Mesendoderm (in vitro differentiated cells): ENCODE measurements at regions not wholly inside any gene's neighbourhood (a gene's known extent, or its start where the extent isn't known, plus 50 kb on each side); places are given as distances from the start of the nearest gene placed in this dataset.
A peak's percentile ranks its signal among the peaks of the same experiment; 100 is the strongest.

Experiments used
- DNase-seq: peaks from one replicate; pipeline ENCODE4 v3.0.0; 2013
- H2AK5ac ChIP-seq: 2 replicates; pipeline ENCODE4 v1.6.1; 2013; ENCODE audit warnings: low read length, inconsistent platforms
- H2BK120ac ChIP-seq: 2 replicates; pipeline ENCODE4 v1.6.1; 2013; ENCODE audit warnings: low read depth, mild to moderate bottlenecking, low read length, moderate library complexity, mixed read lengths
- H2BK15ac ChIP-seq: replicated peaks from 2 replicates; pipeline ENCODE4 v1.6.1; 2013; ENCODE audit warnings: low read depth, mild to moderate bottlenecking, moderate library complexity
- H2BK5ac ChIP-seq: 2 replicates; pipeline ENCODE4 v1.6.1; 2013; ENCODE audit warnings: low read length, inconsistent platforms
- H3K18ac ChIP-seq: 2 replicates; pipeline ENCODE4 v1.6.1; 2013; ENCODE audit warnings: mild to moderate bottlenecking, low read length, mixed read lengths
- H3K23ac ChIP-seq: one replicate; pipeline ENCODE4 v1.6.1; 2013; ENCODE audit warnings: low read length
- H3K27ac ChIP-seq: 2 replicates; pipeline ENCODE4 v1.5.1; 2013; ENCODE audit warnings: low read depth, mild to moderate bottlenecking, inconsistent platforms, low read length, moderate library complexity
- H3K27me3 ChIP-seq: 2 replicates; pipeline ENCODE4 v1.6.1; 2013; ENCODE audit warnings: low read length, control low read depth, mild to moderate bottlenecking, inconsistent platforms; ENCODE audit not compliant: insufficient read depth, poor library complexity
- H3K36me3 ChIP-seq: 2 replicates; pipeline ENCODE4 v1.6.1; 2013; ENCODE audit warnings: low read length, inconsistent platforms; ENCODE audit not compliant: control insufficient read depth, insufficient read depth
- H3K4ac ChIP-seq: one replicate; pipeline ENCODE4 v1.6.1; 2013; ENCODE audit warnings: low read depth, mild to moderate bottlenecking, low read length, moderate library complexity
- H3K4me1 ChIP-seq: 2 replicates; pipeline ENCODE4 v1.6.1; 2013; ENCODE audit warnings: low read depth, low read length, inconsistent platforms; ENCODE audit not compliant: control insufficient read depth
- H3K4me2 ChIP-seq: 2 replicates; pipeline ENCODE4 v1.6.1; 2013; ENCODE audit warnings: low read length
- H3K4me3 ChIP-seq: 2 replicates; pipeline ENCODE4 v1.5.1; 2013; ENCODE audit warnings: mild to moderate bottlenecking, low read length
- H3K56ac ChIP-seq: one replicate; pipeline ENCODE4 v1.6.1; 2013; ENCODE audit warnings: low read length
- H3K79me1 ChIP-seq: 2 replicates; pipeline ENCODE4 v1.6.1; 2013; ENCODE audit warnings: low read length, inconsistent platforms
- H3K79me2 ChIP-seq: 2 replicates; pipeline ENCODE4 v1.6.1; 2013; ENCODE audit warnings: mild to moderate bottlenecking, low read length; ENCODE audit not compliant: control insufficient read depth, insufficient read depth
- H3K9ac ChIP-seq: 2 replicates; pipeline ENCODE4 v1.6.1; 2013; ENCODE audit warnings: low read length, inconsistent platforms
- H4K5ac ChIP-seq: one replicate; pipeline ENCODE4 v1.6.1; 2013; ENCODE audit warnings: low read length
- H4K8ac ChIP-seq: one replicate; pipeline ENCODE4 v1.6.1; 2013; ENCODE audit warnings: low read depth, mild to moderate bottlenecking, control low read depth, low read length, moderate library complexity
- WGBS: extraction: QIAGEN DNeasy Blood & Tissue Kit; methylation state at CpG from one replicate; pipeline ENCODE4 v1.1.7; 2013; ENCODE audit warnings: low lambda C conversion rate, missing lambda C conversion rate; ENCODE audit not compliant: insufficient coverage; ENCODE audit errors: extremely low coverage; 5-methylcytosine and 5-hydroxymethylcytosine counted together

DNA sequence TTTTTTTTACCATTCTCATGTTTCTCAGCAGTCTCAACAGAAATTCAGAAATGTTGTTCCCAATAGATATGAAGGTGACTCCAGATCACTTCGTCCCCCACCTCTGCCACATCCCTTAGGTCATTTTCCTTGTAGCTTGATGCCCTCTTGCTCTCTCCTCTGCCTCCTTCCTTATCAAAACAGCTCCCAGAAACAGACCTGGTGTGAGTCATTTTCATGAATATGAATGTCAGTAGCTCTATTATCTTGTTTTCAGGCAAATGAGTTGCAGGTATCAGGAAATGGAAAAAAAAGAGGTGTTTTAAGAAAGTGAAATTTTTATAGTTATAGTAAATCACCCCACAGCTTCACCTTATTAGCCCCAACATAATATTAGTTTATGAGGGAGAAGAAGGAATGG, 539.3 kb downstream of the SUCLA2 start:
- WGBS, result no CpG with 5 or more reads among the region's 1 CpG
- Histone ChIP-seq H2BK5ac (no peak overlapping the region), H3K18ac (no peak overlapping the region), H3K4me1 (no peaks in the 10 kb centered on the region), H3K4me3 (no peak overlapping the region), H3K79me1 (no peaks in the 10 kb centered on the region), H2AK5ac (no peak overlapping the region), H3K27me3 (no peaks in the 10 kb centered on the region), H3K36me3 (no peaks in the 10 kb centered on the region), H3K9ac (no peak overlapping the region), H3K23ac (no peak overlapping the region), H2BK15ac (no peak overlapping the region), H4K8ac (no peak overlapping the region), H3K4ac (no peak overlapping the region), H2BK120ac (no peak overlapping the region), H3K79me2 (no peaks in the 10 kb centered on the region), H3K4me2 (no peak overlapping the region), H4K5ac (no peak overlapping the region), H3K27ac (no peak overlapping the region), H3K56ac (no peak overlapping the region)
- DNase-seq, result peak; percentile 22

DNA sequence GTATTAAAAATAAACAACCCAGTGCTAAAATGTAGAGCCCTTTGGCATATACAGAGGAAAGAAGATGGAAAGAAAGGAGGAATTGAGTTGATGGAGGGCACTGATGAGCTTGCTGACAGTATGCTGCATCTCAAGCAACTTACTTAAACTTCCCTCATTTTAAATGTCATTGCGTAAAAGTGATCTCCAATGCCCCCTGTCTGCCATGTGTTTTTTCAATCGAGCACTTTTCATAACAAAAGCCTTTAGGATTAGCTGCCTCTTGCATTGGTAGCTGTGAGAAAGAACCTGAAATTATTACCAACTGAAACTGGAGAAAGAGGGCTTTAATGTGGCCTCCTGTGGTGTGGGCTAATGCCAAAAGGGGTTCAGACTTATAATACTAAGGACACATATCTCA, 541.6 kb downstream of the SUCLA2 start:
- H3K23ac ChIP-seq, result no peak overlapping the region
- H3K18ac ChIP-seq, result no peak overlapping the region
- no peak overlapping the region for H4K8ac ChIP-seq
- no peak overlapping the region for H2BK120ac ChIP-seq
- no peaks in the 10 kb centered on the region for H3K36me3 ChIP-seq
- H3K79me1 ChIP-seq, result no peaks in the 10 kb centered on the region
- H3K4me1 ChIP-seq, result no peaks in the 10 kb centered on the region
- H3K79me2 ChIP-seq, result no peaks in the 10 kb centered on the region
- no peak overlapping the region for H4K5ac ChIP-seq
- H2BK5ac ChIP-seq, result no peak overlapping the region
- H3K9ac ChIP-seq, result no peak overlapping the region
- no peak overlapping the region for H3K4me2 ChIP-seq
- H2BK15ac ChIP-seq, result no peak overlapping the region
- H3K56ac ChIP-seq, result no peak overlapping the region
- H3K27me3 ChIP-seq, result no peaks in the 10 kb centered on the region
- peak; percentile 43 for DNase-seq
- WGBS, result no CpG with 5 or more reads among the region's 2 CpGs
- H3K27ac ChIP-seq, result no peak overlapping the region
- no peak overlapping the region for H3K4ac ChIP-seq
- no peak overlapping the region for H3K4me3 ChIP-seq
- no peak overlapping the region for H2AK5ac ChIP-seq

DNA sequence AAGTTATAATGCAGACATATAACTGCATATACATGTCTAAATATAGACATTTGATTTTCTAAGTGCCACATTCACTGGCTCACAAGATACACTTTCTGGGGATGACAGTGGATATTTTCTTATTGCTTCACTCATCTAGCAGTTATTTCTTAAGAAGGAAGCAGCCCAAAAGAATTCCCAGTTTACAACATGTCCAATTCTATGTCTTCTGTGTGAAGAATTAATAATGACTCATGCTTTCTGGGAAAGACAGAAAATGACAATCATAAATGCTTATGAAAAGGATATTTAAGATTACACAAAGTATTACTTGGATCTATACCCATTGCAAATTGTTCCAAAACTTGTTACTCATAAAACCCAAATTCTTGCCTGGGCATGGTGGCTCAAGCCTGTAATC, 543.4 kb downstream of the SUCLA2 start:
- no peak overlapping the region for H3K56ac ChIP-seq
- H3K18ac ChIP-seq, result no peak overlapping the region
- H2BK15ac ChIP-seq, result no peak overlapping the region
- H3K79me1 ChIP-seq, result no peaks in the 10 kb centered on the region
- no peak overlapping the region for H2AK5ac ChIP-seq
- H2BK5ac ChIP-seq, result no peak overlapping the region
- H3K4me1 ChIP-seq, result no peaks in the 10 kb centered on the region
- H4K5ac ChIP-seq, result no peak overlapping the region
- no peak overlapping the region for H4K8ac ChIP-seq
- no peak overlapping the region for H3K4me2 ChIP-seq
- H3K9ac ChIP-seq, result no peak overlapping the region
- no peaks in the 10 kb centered on the region for H3K27me3 ChIP-seq
- H3K4ac ChIP-seq, result no peak overlapping the region
- H3K4me3 ChIP-seq, result no peak overlapping the region
- H2BK120ac ChIP-seq, result no peak overlapping the region
- DNase-seq, result no peak
- H3K79me2 ChIP-seq, result no peaks in the 10 kb centered on the region
- H3K27ac ChIP-seq, result no peak overlapping the region
- H3K36me3 ChIP-seq, result no peaks in the 10 kb centered on the region
- H3K23ac ChIP-seq, result no peak overlapping the region

DNA sequence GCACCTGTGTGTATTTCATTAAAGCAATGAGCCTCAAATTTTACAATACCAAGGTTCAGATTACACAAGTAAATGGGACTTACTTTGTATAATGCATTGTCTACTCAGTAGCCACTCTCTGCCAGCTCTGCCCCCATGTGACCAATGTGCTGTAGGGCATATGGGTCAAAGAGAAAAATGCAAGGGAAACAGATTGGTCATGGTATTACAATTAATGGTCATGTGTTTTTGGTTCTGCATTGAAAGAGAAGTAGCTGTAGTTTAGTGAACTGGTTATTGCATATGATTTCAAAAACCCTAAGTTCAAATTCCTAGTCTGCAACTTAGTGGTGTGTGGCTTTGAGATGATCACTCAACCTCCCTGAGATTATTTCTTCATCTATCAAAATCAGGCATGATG, 545.4 kb downstream of the SUCLA2 start:
- Histone ChIP-seq H2BK15ac (no peak overlapping the region), H3K9ac (no peak overlapping the region), H3K18ac (no peak overlapping the region), H3K4me1 (no peaks in the 10 kb centered on the region), H4K8ac (no peak overlapping the region), H3K56ac (no peak overlapping the region), H3K79me2 (no peaks in the 10 kb centered on the region), H3K23ac (no peak overlapping the region), H3K4me3 (no peak overlapping the region), H3K27me3 (no peaks in the 10 kb centered on the region), H3K79me1 (no peaks in the 10 kb centered on the region), H3K4ac (no peak overlapping the region), H2BK120ac (no peak overlapping the region), H3K4me2 (no peak overlapping the region), H2BK5ac (no peak overlapping the region), H4K5ac (no peak overlapping the region), H3K36me3 (no peaks in the 10 kb centered on the region), H2AK5ac (no peak overlapping the region), H3K27ac (no peak overlapping the region)
- DNase-seq, result no peak

DNA sequence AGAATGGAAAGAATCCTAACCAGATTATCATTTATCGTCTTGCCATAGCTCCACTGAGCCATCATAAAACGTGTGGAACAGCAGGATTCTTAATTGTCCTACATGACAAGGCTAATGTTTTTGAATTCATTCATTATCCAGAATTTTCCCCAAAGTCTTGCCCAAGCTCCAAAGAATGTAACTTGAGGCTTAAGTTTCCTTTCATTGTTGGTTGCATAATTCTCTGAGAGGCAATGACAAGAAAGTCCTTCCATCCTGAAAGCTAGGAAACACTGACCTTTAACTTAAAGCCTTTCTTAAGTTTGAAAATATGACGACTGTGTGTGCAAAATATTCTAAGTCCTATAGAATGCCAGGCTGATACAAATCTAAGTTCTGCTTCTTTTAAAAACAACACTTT, 546.1 kb downstream of the SUCLA2 start:
- no peak overlapping the region for H2BK15ac ChIP-seq
- no peak overlapping the region for H3K23ac ChIP-seq
- H3K27ac ChIP-seq, result no peak overlapping the region
- H2AK5ac ChIP-seq, result no peak overlapping the region
- H3K56ac ChIP-seq, result no peak overlapping the region
- no peak overlapping the region for H2BK5ac ChIP-seq
- no peak overlapping the region for H4K5ac ChIP-seq
- no peaks in the 10 kb centered on the region for H3K79me1 ChIP-seq
- no peak overlapping the region for H3K4me2 ChIP-seq
- H3K4me3 ChIP-seq, result no peak overlapping the region
- no peak overlapping the region for H3K9ac ChIP-seq
- no peaks in the 10 kb centered on the region for H3K4me1 ChIP-seq
- no peak overlapping the region for H3K4ac ChIP-seq
- no peak overlapping the region for H4K8ac ChIP-seq
- no peaks in the 10 kb centered on the region for H3K36me3 ChIP-seq
- no peaks in the 10 kb centered on the region for H3K27me3 ChIP-seq
- WGBS, result no CpG with 5 or more reads among the region's 3 CpGs
- H3K79me2 ChIP-seq, result no peaks in the 10 kb centered on the region
- DNase-seq, result no peak
- H2BK120ac ChIP-seq, result no peak overlapping the region
- no peak overlapping the region for H3K18ac ChIP-seq

DNA sequence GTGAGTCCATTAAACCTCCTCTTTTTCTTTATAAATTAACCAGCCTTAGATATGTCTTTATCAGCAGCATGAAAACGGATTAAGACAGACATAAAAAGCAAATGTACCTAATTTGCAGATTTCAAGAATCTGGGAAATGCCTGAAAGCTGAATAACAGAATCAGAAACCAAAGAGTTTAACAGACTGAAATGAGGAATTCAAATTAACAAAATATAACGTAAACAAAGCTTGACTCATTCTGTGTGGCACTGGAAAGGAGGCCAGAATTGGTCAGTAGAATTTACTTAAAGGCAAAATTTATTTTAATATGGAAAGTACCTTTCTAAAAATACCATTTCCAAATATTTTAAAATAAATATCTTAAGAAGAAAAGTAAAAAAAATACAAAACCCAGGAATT, 540.6 kb upstream of the HTR2A start:
- H3K56ac ChIP-seq, result no peak overlapping the region
- H3K9ac ChIP-seq, result no peak overlapping the region
- no peak overlapping the region for H2BK120ac ChIP-seq
- H3K27me3 ChIP-seq, result no peaks in the 10 kb centered on the region
- no peak for DNase-seq
- no peak overlapping the region for H3K23ac ChIP-seq
- H4K8ac ChIP-seq, result no peak overlapping the region
- no peak overlapping the region for H4K5ac ChIP-seq
- H2BK5ac ChIP-seq, result no peak overlapping the region
- H2AK5ac ChIP-seq, result no peak overlapping the region
- H3K79me2 ChIP-seq, result no peaks in the 10 kb centered on the region
- no peak overlapping the region for H3K4me2 ChIP-seq
- H3K79me1 ChIP-seq, result no peaks in the 10 kb centered on the region
- H3K18ac ChIP-seq, result no peak overlapping the region
- H3K36me3 ChIP-seq, result no peaks in the 10 kb centered on the region
- no peak overlapping the region for H3K4me3 ChIP-seq
- no peak overlapping the region for H3K27ac ChIP-seq
- no peaks in the 10 kb centered on the region for H3K4me1 ChIP-seq
- no peak overlapping the region for H2BK15ac ChIP-seq
- no CpG with 5 or more reads among the region's 2 CpGs for WGBS
- no peak overlapping the region for H3K4ac ChIP-seq
